HCT116 (cell line): ENCODE measurements at regions not wholly inside any gene's neighbourhood (a gene's known extent, or its start where the extent isn't known, plus 50 kb on each side); places are given as distances from the start of the nearest gene placed in this dataset.

Experiments used
- CEBPB ChIP-seq: IDR thresholded peaks from 2 replicates; pipeline ENCODE4 v1.6.1; 2012; ENCODE audit warnings: low read depth
- CTCF ChIP-seq, 3 experiments: fragments of 200-600 bp in 1 of 3; sonication (generic) in 1 of 3; IDR thresholded peaks in 2 of 3; conservative IDR thresholded peaks in 1 of 3; 2 replicates each; pipeline ENCODE4 v1.5.1; 2012 to 2017; ENCODE audit warnings: low read depth in 2 of 3, low read length in 2 of 3, antibody characterized with exemption in 1 of 3, borderline replicate concordance in 1 of 3, control low read depth in 1 of 3, mild to moderate bottlenecking in 1 of 3, mixed read lengths in 1 of 3, mixed run types in 1 of 3, moderate library complexity in 1 of 3; ENCODE audit not compliant: insufficient read depth in 1 of 3
- ELF1 ChIP-seq: IDR thresholded peaks from 2 replicates; pipeline ENCODE4 v1.6.1; 2012; ENCODE audit warnings: low read depth, borderline replicate concordance
- EZH2 ChIP-seq: fragments of 200-600 bp; sonication (generic); IDR thresholded peaks from 2 replicates; pipeline ENCODE4 v1.6.1; 2017; ENCODE audit warnings: antibody characterized with exemption, mixed run types
- EZH2phosphoT487 ChIP-seq: fragments of 200-600 bp; IDR thresholded peaks from 2 replicates; pipeline ENCODE4 v1.6.1; 2018; ENCODE audit warnings: antibody characterized with exemption, borderline replicate concordance
- POLR2AphosphoS5 ChIP-seq: IDR thresholded peaks from 2 replicates; pipeline ENCODE4 v1.6.1; 2011; ENCODE audit warnings: mild to moderate bottlenecking, low read depth, low read length, moderate library complexity
- RAD21 ChIP-seq: IDR thresholded peaks from 2 replicates; pipeline ENCODE4 v1.6.1; 2012; ENCODE audit warnings: low read depth, mild to moderate bottlenecking
- YY1 ChIP-seq: IDR thresholded peaks from 2 replicates; pipeline ENCODE4 v1.6.1; 2011; ENCODE audit warnings: low read length, low read depth, moderate library complexity, mild to moderate bottlenecking; ENCODE audit not compliant: insufficient replicate concordance; ENCODE audit errors: extremely low read depth

GRCh38 chr2:34731292-34731691 lies 1132.2 kb upstream of the FAM98A start:
- no peak for TF ChIP-seq CTCF (IDR thresholded peaks at IDR 0.05 in 2 of 3, conservative IDR thresholded peaks at IDR 0.05 in 1 of 3; ENCODE audit: borderline replicate concordance in 1 of 3, insufficient read depth in 1 of 3, low read depth in 2 of 3, low read length in 2 of 3)
- TF ChIP-seq RAD21: no peak
- TF ChIP-seq YY1: no peak
- TF ChIP-seq POLR2AphosphoS5: no peak
- TF ChIP-seq ELF1: no peak
- no peak for TF ChIP-seq EZH2phosphoT487
- TF ChIP-seq EZH2: no peak
- TF ChIP-seq CEBPB: no peak
